GM23338 (cell line): ENCODE measurements at regions not wholly inside any gene's neighbourhood (a gene's known extent, or its start where the extent isn't known, plus 50 kb on each side); places are given as distances from the start of the nearest gene placed in this dataset. TPM values are rescaled to one million over a fixed set of nuclear protein-coding genes. Genes with fewer than 3 reads are reported as not detected.

ENCODE experiments used
- ATAC-seq: fragments of 200-7000 bp; cut with Tn5 transposase; 3 replicates; pipeline ENCODE4 v1.9.1; 2020
- DNase-seq: peaks from one replicate; pipeline ENCODE4 v3.0.0-alpha.2; 2015; ENCODE audit warnings: low spot score
- H2AFZ ChIP-seq: fragments of 200-600 bp; sonication (generic); 2 replicates; pipeline ENCODE4 v1.8.0; 2016; ENCODE audit warnings: antibody characterized with exemption, mild to moderate bottlenecking, moderate library complexity
- H3F3A ChIP-seq: fragments of 200-600 bp; sonication (generic); replicated peaks from 2 replicates; pipeline ENCODE4 v1.8.0; 2017; ENCODE audit warnings: antibody characterized with exemption, mixed run types, low read depth
- H3K27ac ChIP-seq: fragments of 200-600 bp; sonication (generic); 2 replicates; pipeline ENCODE4 v1.6.1; 2016; ENCODE audit warnings: low read depth
- H3K27me3 ChIP-seq: fragments of 200-600 bp; sonication (generic); 2 replicates; pipeline ENCODE4 v1.8.0; 2016; ENCODE audit warnings: mild to moderate bottlenecking, mixed run types, moderate library complexity; ENCODE audit not compliant: insufficient read depth
- H3K36me3 ChIP-seq: fragments of 200-600 bp; sonication (generic); 2 replicates; pipeline ENCODE4 v1.8.0; 2016; ENCODE audit warnings: mild to moderate bottlenecking; ENCODE audit not compliant: insufficient read depth
- H3K4me1 ChIP-seq: fragments of 200-600 bp; sonication (generic); 2 replicates; pipeline ENCODE4 v1.8.0; 2016; ENCODE audit warnings: mild to moderate bottlenecking, moderate library complexity; ENCODE audit not compliant: insufficient read depth
- H3K4me2 ChIP-seq: fragments of 200-600 bp; sonication (generic); 2 replicates; pipeline ENCODE4 v1.7.1; 2017; ENCODE audit warnings: mixed run types
- H3K4me3 ChIP-seq: fragments of 200-600 bp; sonication (generic); 2 replicates; pipeline ENCODE4 v1.6.1; 2016; ENCODE audit warnings: mixed run types
- H3K79me2 ChIP-seq: fragments of 200-600 bp; sonication (generic); replicated peaks from 2 replicates; pipeline ENCODE4 v1.8.0; 2017; ENCODE audit warnings: mild to moderate bottlenecking; ENCODE audit not compliant: insufficient read depth
- H3K9me2 ChIP-seq: fragments of 200-600 bp; sonication (generic); 2 replicates; pipeline ENCODE4 v1.8.0; 2017; ENCODE audit not compliant: insufficient read depth
- H4K20me1 ChIP-seq: fragments of 200-600 bp; sonication (generic); replicated peaks from 2 replicates; pipeline ENCODE4 v1.8.0; 2017; ENCODE audit warnings: mild to moderate bottlenecking; ENCODE audit not compliant: insufficient read depth
- H3K27ac Mint-ChIP-seq: 2 replicates; pipeline ENCODE4 v1.8.0; 2020; ENCODE audit warnings: inconsistent platforms, mild to moderate bottlenecking, moderate library complexity, mixed read lengths
- H3K27me3 Mint-ChIP-seq: 3 replicates; pipeline ENCODE4 v1.8.0; 2022; ENCODE audit warnings: low read depth, mild to moderate bottlenecking, moderate library complexity, mixed read lengths, inconsistent platforms; ENCODE audit not compliant: insufficient read depth, poor library complexity
- H3K36me3 Mint-ChIP-seq: 3 replicates; pipeline ENCODE4 v1.8.0; 2021; ENCODE audit warnings: low read depth, mild to moderate bottlenecking, inconsistent platforms, moderate library complexity, mixed read lengths
- H3K4me1 Mint-ChIP-seq: 3 replicates; pipeline ENCODE4 v1.8.0; 2020; ENCODE audit warnings: mild to moderate bottlenecking, inconsistent platforms, mixed read lengths
- H3K4me3 Mint-ChIP-seq: 3 replicates; pipeline ENCODE4 v1.8.0; 2021; ENCODE audit warnings: moderate library complexity, mild to moderate bottlenecking, inconsistent platforms, mixed read lengths
- H3K9me3 Mint-ChIP-seq: 3 replicates; pipeline ENCODE4 v1.8.0; 2020; ENCODE audit warnings: moderate library complexity, mild to moderate bottlenecking, inconsistent platforms, mixed read lengths
- CREB1 ChIP-seq: fragments of 250-450 bp; sonication (Bioruptor Pico); IDR thresholded peaks from 2 replicates; pipeline ENCODE4 v1.5.0; 2020; ENCODE audit warnings: low read depth, mild to moderate bottlenecking, moderate library complexity
- EZH2 ChIP-seq: fragments of 200-600 bp; sonication (generic); IDR thresholded peaks from one replicate; pipeline ENCODE4 v1.8.0; 2017; ENCODE audit warnings: antibody characterized with exemption, mild to moderate bottlenecking, low read depth; ENCODE audit not compliant: unreplicated experiment
- EZH2phosphoT487 ChIP-seq: fragments of 200-600 bp; sonication (generic); IDR thresholded peaks from one replicate; pipeline ENCODE4 v1.8.1; 2018; ENCODE audit warnings: antibody characterized with exemption; ENCODE audit not compliant: unreplicated experiment
- NANOG ChIP-seq: IDR thresholded peaks from 2 replicates; pipeline ENCODE4 v1.6.1; 2016; ENCODE audit warnings: antibody characterized with exemption, borderline replicate concordance
- POLR2AphosphoS5 ChIP-seq: IDR thresholded peaks from 2 replicates; pipeline ENCODE4 v1.6.1; 2016; ENCODE audit warnings: antibody characterized with exemption, low read depth
- ZNF331 ChIP-seq: fragments of 250-450 bp; sonication (Bioruptor Pico); IDR thresholded peaks from 2 replicates; pipeline ENCODE4 v1.5.0; 2020; ENCODE audit warnings: low read depth, mild to moderate bottlenecking, moderate library complexity
- small RNA-seq: library from RNA; depleted of rRNA; stranded (forward); fragments of <200 nt; gene quantifications from one replicate; pipeline ENCODE3, GENCODE V24; 2014; ENCODE audit warnings: low replicate concordance
- TF ChIP-seq, protein P1 (sequence below): IDR thresholded peaks from 2 replicates; pipeline ENCODE4 v1.6.1; 2016; ENCODE audit warnings: antibody characterized with exemption

DNA sequence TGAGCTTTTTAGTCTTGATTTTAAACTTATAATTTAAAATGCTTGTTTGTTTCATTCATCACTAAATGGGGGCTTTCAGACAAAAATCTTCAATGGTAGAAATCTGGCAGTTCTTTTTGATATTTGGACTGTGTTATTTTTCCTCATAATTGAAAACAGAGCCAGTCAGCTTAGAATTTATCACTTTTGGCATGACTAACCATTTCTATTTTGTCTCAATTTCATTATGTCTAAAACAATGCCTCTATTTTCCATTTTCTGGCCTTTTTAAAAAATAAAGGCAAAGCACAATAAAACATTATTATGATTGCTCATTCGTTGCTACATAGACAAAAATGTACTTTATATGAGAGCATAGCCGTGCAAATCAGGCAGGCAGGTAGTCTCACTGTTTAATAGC, 434.5 kb downstream of the XIRP2 start (continued):
- TF ChIP-seq EZH2 (no peak), CREB1 (no peak), NANOG (no peak)

GRCh38 chr2:167318581-167318980, 430.3 kb downstream of the XIRP2 start:
- Mint-ChIP-seq H3K4me1 (peaks cover 9% of the 10 kb centered on the region; the same call in 2 of the 3 replicates), H3K27me3 (peaks cover 2% of the 10 kb centered on the region), H3K27ac (no peak overlapping the region), H3K36me3 (peaks cover 46% of the 10 kb centered on the region), H3K4me3 (no peak overlapping the region), H3K9me3 (peaks cover 23% of the 10 kb centered on the region)
- peaks cover 98% of the 10 kb centered on the region for H3K79me2 ChIP-seq
- no peaks in the 10 kb centered on the region for H3K9me2 ChIP-seq
- no peak overlapping the region for H3K4me2 ChIP-seq
- ATAC-seq, result no peak
- DNase-seq, result no peak
- H3K36me3 ChIP-seq, result peaks cover 21% of the 10 kb centered on the region; the same call in 1 of the 2 replicates
- TF ChIP-seq EZH2phosphoT487 (no peak), POLR2AphosphoS5 (no peak)
- TF ChIP-seq, protein P1, sequence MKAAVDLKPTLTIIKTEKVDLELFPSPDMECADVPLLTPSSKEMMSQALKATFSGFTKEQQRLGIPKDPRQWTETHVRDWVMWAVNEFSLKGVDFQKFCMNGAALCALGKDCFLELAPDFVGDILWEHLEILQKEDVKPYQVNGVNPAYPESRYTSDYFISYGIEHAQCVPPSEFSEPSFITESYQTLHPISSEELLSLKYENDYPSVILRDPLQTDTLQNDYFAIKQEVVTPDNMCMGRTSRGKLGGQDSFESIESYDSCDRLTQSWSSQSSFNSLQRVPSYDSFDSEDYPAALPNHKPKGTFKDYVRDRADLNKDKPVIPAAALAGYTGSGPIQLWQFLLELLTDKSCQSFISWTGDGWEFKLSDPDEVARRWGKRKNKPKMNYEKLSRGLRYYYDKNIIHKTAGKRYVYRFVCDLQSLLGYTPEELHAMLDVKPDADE, result no peak
- no peak overlapping the region for H2AFZ ChIP-seq
- no peaks in the 10 kb centered on the region; the same call in 1 of the 2 replicates for H3K4me1 ChIP-seq
- no peaks in the 10 kb centered on the region for H3F3A ChIP-seq
- no peak overlapping the region for H3K4me3 ChIP-seq
- no peaks in the 10 kb centered on the region for H3K27me3 ChIP-seq
- no peak overlapping the region for H3K27ac ChIP-seq
- H4K20me1 ChIP-seq, result 0 out of 2 replicates have a peak, but pooled peaks cover under 1% of the 10 kb centered on the region

- H3F3A ChIP-seq, result no peaks in the 10 kb centered on the region
- H3K9me2 ChIP-seq, result no peaks in the 10 kb centered on the region
- Mint-ChIP-seq H3K27me3 (no peaks in the 10 kb centered on the region), H3K27ac (peak overlapping the region; percentile 10; the same call in 1 of the 2 replicates), H3K9me3 (no peaks in the 10 kb centered on the region), H3K4me1 (peaks cover 24% of the 10 kb centered on the region), H3K4me3 (no peak overlapping the region), H3K36me3 (0 out of 3 replicates have a peak, but pooled peaks cover under 1% of the 10 kb centered on the region)
- DNase-seq, result peak; percentile 62
- peaks cover 7% of the 10 kb centered on the region; the same call in 1 of the 2 replicates for H4K20me1 ChIP-seq
- no peak for TF ChIP-seq ZNF331 (CRISPR knock-in tag)
- H3K79me2 ChIP-seq, result peaks cover 100% of the 10 kb centered on the region
- H3K36me3 ChIP-seq, result no peaks in the 10 kb centered on the region
- peaks cover 19% of the 10 kb centered on the region; the same call in 1 of the 2 replicates for H3K4me1 ChIP-seq
- no peak overlapping the region for H3K4me3 ChIP-seq
- ATAC-seq, result peak; percentile 92
- no peak overlapping the region for H2AFZ ChIP-seq
- no peak overlapping the region for H3K4me2 ChIP-seq
- H3K27ac ChIP-seq, result peak overlapping the region; percentile 39; the same call in 1 of the 2 replicates
- no peaks in the 10 kb centered on the region for H3K27me3 ChIP-seq
These were observed 422.2 kb downstream of the XIRP2 start for GRCh38 chr2:167310442-167310841.

Small RNA genes in the stretch of these regions (small RNA-seq; reads per million reads assigned to genes)
- not detected for gene RNU7-148P
